Muscle of arm (tissue), 1 donor: ENCODE measurements at regions not wholly inside any gene's neighbourhood (a gene's known extent, or its start where the extent isn't known, plus 50 kb on each side); places are given as distances from the start of the nearest gene placed in this dataset.
"Not testable (repeated sequence)": the region's sequence is repeated elsewhere in the genome, so short reads cannot be mapped to it uniquely, and the experiment has no call there.

ENCODE experiments used
- DNase-seq: peaks from one replicate; pipeline ENCODE4 v3.0.0-alpha.2; 2013

DNA sequence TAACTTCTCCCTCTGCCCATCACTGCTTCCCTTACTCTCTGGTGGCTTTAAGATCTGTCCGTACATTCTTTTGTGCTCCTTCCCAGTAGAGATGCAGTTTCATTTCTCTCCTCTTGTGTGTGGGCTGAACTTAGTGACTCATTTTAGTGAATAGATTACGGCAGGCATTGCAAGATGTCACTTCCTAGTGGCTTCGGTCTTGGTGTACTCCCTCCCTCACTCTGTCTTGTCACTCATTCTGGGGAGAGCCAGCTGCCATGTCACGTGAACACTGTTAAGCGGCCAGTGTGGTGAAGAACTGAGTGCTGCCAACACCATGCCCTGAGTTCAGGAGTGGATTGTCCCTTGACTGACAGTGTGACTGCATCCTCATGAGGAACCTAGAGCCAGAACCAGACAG is 115.9 kb downstream of the OTOR start:
- DNase-seq: no peak

- DNase-seq: no peak
These were observed 116.8 kb downstream of the OTOR start for GRCh38 chr20:16864963-16865362.

DNA sequence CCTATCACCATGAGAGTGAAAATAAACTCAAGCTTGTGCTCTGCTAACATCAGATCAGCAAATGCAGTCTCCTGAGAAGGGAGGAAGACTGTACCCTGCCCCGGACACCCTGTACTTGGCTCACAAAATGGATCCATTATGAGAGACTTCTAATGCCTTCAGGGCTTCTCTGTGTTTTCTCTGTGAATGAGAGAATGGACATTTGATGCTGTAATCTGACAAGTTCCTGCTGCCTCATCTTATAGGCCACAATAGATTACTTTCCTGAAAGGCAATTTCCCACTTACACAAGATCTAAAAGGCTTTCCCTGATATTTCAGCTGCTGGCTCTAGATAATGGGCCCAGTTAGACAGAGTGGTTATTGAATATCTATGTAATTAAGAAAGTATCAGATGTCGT is 117.2 kb downstream of the OTOR start:
- DNase-seq: no peak

DNA sequence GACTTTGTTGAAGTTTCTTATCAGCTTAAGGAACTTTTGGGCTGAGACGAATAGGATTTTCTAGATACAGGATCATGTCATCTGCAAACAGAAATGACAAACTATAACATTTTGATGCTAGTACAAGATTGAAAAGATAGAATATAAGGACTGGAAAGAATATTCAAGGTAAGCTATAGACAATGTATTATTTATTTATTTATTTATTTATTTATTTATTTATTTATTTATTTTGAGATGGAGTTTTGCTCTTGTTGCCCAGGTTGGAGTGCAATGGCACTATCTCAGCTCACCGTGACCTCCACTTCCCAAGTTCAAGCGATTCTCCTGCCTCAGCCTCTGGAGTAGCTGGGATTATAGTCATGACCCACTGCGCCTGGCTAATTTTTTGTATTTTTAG is 125.0 kb downstream of the OTOR start:
- DNase-seq: not testable (repeated sequence)

- DNase-seq: no peak
These were observed 128.9 kb downstream of the OTOR start for GRCh38 chr20:16877053-16877554.

DNA sequence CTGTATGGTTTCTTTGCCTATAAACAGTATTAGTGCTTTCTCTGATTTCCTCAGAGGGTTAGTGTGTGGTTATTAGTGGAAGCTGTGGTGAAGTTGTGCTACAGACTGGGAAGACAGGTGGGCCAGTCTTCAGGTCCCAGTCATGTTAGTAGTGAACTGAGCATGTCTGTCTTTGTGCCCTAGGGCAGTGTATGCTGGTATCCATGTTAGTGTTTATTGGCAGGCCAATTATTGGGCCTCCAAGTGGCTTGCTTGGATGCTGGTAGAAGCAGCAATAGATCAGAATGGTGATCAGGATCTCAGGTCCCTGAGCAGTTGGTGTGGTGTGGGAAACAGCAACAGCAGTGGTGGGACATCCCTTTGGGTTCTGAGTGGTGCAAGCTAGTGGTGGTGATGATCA is 137.6 kb downstream of the OTOR start:
- no peak for DNase-seq

- DNase-seq: no peak
These were observed 150.3 kb downstream of the OTOR start for GRCh38 chr20:16898433-16898832.

- DNase-seq: no peak
These were observed 154.5 kb downstream of the OTOR start for GRCh38 chr20:16902662-16903061.

- DNase-seq: no peak
These were observed 156.6 kb downstream of the OTOR start for GRCh38 chr20:16904751-16905150.

DNA sequence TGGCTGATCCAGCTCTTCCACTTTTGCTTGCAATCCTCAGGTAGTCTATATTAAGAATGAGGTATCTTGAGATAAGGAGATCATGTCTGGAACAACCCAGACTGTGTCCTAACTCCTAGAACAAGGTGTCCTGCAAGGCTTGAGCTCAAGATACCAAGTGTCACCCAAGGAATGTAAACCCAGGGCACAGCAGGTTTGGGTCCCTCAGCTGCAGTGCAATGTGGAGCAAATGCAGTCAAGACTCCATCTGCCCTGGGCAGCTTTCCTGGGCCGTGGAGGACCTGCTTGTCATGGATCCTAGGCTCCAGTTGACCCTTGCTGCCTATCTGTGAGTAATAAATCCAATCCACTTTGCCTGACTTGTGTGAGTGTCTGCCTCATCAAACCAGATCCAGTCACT is 166.1 kb downstream of the OTOR start:
- DNase-seq: no peak

DNA sequence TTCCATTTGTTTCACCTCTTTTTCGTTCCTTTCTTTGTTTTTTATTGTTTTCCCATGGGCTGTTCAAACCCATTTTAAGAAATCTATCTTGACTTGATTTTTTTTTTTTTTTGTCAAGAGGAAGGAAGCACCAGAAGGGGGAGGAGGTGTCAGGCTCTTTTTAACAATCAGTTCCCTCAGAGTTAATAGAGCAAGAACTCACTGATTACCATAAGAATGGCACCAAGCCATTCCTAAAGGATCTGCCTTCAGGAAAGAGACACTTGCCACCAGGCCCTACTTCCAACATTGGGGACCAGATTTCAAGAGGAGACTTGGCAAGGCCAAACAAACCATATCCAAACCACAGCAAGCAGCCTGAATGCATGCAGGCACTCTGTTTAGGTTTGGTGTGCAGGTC is 168.0 kb downstream of the OTOR start:
- DNase-seq: no peak

DNA sequence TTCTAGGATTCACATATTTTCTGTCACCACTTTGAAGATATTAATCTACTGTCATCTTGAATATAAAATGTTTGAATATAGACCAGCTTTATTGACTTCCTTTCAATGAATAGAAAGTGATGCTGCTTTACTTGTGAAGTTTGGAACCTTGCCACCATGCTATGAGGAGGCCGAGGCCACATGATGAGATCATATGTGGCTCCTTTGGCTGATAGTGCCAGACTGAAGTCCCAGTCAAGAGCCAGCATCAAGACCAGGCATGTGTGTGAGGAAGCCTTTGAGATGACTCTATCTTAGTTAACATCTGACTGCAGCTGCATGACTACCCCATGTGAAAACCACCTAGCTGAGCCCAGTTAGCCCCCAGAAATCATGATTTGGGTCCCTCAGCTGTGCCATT is 169.5 kb downstream of the OTOR start:
- DNase-seq: no peak

- DNase-seq: no peak
These were observed 170.2 kb downstream of the OTOR start for GRCh38 chr20:16918366-16918765.

DNA sequence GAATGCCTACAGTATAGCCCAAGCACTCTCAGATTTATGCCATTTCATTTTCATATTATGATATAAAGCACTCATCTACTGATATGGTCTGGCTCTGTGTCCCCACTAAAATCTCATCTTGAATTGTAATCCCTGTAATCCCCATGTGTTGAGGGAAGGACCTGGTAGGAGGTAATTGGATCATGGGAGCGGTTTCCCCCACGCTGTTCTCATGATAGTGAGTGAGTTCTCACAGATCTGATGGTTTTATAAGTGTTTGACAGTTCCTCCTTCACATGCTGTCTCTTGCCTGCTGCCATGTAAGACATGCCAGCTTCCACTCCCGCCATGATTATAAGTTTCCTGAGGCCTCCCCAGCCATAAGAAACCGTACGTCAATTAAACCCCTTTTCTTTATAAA is 171.7 kb downstream of the OTOR start:
- no peak for DNase-seq

- no peak for DNase-seq
These were observed 174.7 kb downstream of the OTOR start for GRCh38 chr20:16922834-16923233.

DNA sequence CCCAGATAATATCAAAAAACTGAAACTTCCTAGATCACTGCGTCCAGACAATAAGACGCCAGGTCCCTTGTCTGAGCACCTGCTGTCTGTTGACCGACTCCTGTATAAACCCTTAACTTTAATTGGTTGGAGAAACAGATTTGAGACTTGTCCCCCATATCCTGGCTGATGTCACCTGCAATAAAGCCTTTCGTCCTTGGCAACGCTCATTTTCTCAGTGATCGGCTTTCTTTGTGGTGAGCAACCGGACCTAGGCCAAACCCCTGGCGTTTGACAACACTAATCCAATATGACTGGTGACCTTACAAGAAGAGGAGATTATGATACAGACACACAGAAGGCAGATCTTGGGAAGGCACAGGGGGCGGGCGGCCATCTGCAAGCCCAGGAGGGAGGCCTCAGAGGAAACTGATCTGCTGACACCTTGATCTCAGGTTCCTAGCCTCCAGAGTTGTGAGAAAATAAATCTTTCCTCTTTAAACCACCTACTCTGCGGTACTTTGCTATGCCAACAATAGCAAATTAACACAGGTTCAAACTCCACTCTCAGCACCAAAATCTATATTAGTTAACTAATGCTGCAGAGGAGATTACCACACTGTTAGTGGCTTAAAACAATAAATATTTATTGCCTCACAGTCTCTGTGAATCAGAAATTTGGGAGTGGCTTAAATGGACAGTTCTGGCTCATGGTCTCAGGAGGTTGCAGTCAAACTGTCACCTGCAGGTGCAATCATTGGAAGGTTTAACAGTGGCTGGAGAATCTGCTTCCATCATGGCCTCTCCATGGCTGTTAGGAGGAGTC is 178.7 kb downstream of the OTOR start:
- DNase-seq: no peak

- DNase-seq: no peak
These were observed 181.6 kb downstream of the OTOR start for GRCh38 chr20:16929756-16930155.

DNA sequence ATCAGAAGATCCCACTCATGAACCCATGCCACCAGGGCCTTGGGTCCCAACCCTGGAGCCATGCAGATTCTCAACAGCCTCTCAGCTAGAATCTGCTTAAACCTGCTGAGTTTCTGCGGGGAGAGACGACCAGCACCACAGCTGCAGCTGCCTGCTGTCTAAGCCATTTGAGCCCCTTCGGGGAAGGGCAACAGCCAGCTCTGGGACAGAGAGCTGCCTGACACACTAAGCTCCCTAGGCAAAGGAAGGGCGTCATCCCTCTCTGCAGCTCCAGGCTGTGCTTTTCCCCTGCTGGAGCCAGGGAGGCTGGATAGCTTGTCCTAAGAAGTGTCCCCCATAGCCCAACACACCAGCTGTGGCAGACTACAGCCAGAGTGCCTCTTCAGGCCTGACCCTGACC is 182.5 kb downstream of the OTOR start:
- no peak for DNase-seq

DNA sequence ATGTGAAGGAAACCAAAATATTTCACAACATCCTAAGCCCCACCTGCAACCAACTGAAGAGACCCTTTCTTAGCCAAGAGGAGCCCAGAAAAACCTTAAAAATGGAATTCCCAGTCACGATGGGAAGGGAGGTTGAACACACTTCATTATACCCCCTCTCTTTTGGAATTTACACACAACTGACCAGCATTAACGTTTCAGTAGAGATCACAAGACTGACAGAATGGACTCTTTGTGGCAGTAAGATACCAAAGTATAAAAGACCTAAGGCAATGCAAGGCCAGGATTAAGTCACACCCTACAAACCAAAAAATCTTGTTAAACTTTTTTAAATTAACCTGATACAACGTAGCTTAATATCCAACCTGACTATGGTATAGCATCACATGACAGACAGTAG is 190.9 kb downstream of the OTOR start:
- DNase-seq: no peak

- no peak for DNase-seq
These were observed 192.5 kb downstream of the OTOR start for GRCh38 chr20:16940701-16941100.

- no peak for DNase-seq
These were observed 193.9 kb downstream of the OTOR start for GRCh38 chr20:16942051-16942450.

DNA sequence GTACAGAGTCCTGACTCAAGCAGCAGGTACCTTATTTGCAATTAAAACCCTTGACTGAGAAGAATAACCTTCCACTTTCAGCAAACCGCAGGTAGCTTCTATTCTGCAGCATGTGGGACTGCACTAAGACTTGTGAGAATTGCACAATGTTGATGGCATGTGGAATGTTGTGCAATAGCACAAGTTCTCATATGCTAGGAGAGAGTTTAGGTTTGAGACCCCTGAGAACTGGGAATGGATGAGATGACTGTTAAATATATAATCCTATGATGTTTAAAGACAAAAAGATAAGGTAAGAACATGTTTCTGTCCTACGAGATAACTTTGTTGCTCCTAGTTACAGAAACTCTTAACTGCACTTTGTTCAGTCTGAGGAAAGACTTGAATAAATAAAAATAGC is 194.6 kb downstream of the OTOR start:
- DNase-seq: no peak

DNA sequence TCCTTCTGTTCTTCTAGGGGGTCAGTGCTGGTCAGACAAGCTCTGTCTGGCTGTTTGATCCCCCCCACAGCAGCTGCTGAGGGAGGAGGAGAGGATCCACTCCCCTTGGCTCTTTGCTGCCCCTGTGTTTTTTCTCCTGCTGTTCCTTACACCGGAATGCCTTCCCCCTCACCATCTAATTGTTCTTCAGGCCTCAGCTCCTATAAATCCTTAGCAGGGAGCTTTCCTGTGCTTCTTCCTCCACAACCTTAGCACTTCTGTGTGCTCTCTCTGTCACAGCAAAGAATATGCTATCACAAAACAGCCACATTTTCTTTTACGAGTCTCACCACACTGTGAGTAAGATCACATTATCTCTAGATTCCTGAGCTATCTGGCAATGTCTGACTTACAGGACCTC is 196.6 kb downstream of the OTOR start:
- no peak for DNase-seq

GRCh38 chr20:16945619-16946018 is 197.5 kb downstream of the OTOR start:
- DNase-seq: no peak
